Right hindlimb (tissue), 1 donor: ENCODE measurements at regions not wholly inside any gene's neighbourhood (a gene's known extent, or its start where the extent isn't known, plus 50 kb on each side); places are given as distances from the start of the nearest gene placed in this dataset.

Experiments used
- DNase-seq: peaks from one replicate; pipeline ENCODE4 v3.0.0-alpha.2; 2018

- DNase-seq = no peak
These were observed 1039.9 kb upstream of the POU3F3 start for GRCh38 chr2:103814016-103814415.

GRCh38 chr2:103815731-103816130, 1038.2 kb upstream of the POU3F3 start:
- DNase-seq = no peak

- no peak for DNase-seq
These were observed 1036.2 kb upstream of the POU3F3 start for GRCh38 chr2:103817746-103818145.

- no peak for DNase-seq
These were observed 1035.7 kb upstream of the POU3F3 start for GRCh38 chr2:103818176-103818575.

- DNase-seq = no peak
These were observed 1034.3 kb upstream of the POU3F3 start for GRCh38 chr2:103819599-103819998.

GRCh38 chr2:103823847-103824246, 1030.1 kb upstream of the POU3F3 start:
- no peak for DNase-seq

GRCh38 chr2:103847276-103847675, 1006.6 kb upstream of the POU3F3 start:
- no peak for DNase-seq

- DNase-seq = no peak
These were observed 994.7 kb upstream of the POU3F3 start for GRCh38 chr2:103859238-103859637.

- no peak for DNase-seq
These were observed 993.9 kb upstream of the POU3F3 start for GRCh38 chr2:103860016-103860415.

GRCh38 chr2:103868396-103868795, 985.5 kb upstream of the POU3F3 start:
- no peak for DNase-seq

- no peak for DNase-seq
These were observed 980.1 kb upstream of the POU3F3 start for GRCh38 chr2:103873716-103874351.

- no peak for DNase-seq
These were observed 978.8 kb upstream of the POU3F3 start for GRCh38 chr2:103875131-103875530.

- DNase-seq = no peak
These were observed 978.4 kb upstream of the POU3F3 start for GRCh38 chr2:103875531-103875930.

GRCh38 chr2:103876611-103877010, 977.3 kb upstream of the POU3F3 start:
- no peak for DNase-seq

GRCh38 chr2:103879101-103879500, 974.8 kb upstream of the POU3F3 start:
- DNase-seq = no peak

- DNase-seq = no peak
These were observed 973.7 kb upstream of the POU3F3 start for GRCh38 chr2:103880081-103880834.

- DNase-seq = no peak
These were observed 966.3 kb upstream of the POU3F3 start for GRCh38 chr2:103887625-103888024.

- DNase-seq = no peak
These were observed 957.7 kb upstream of the POU3F3 start for GRCh38 chr2:103896182-103896581.

- no peak for DNase-seq
These were observed 955.4 kb upstream of the POU3F3 start for GRCh38 chr2:103898561-103898960.

- DNase-seq = no peak
These were observed 951.6 kb upstream of the POU3F3 start for GRCh38 chr2:103902347-103902746.

GRCh38 chr2:103921161-103921560, 932.8 kb upstream of the POU3F3 start:
- DNase-seq = no peak

GRCh38 chr2:103942199-103942598, 911.7 kb upstream of the POU3F3 start:
- DNase-seq = no peak

GRCh38 chr2:103945083-103945482, 908.8 kb upstream of the POU3F3 start:
- DNase-seq = no peak
